ENCODE measurements at regions not wholly inside any gene's neighbourhood (a gene's known extent, or its start where the extent isn't known, plus 50 kb on each side); places are given as distances from the start of the nearest gene placed in this dataset.

- H3K4me1 ChIP-seq (replicated peaks in 1 of 4; ENCODE audit: control insufficient read depth in 3 of 4, insufficient read depth in 4 of 4, low read length in 3 of 4): no peaks in the 10 kb centered on the region; a peak in 1 of 7 replicates
- H2AK5ac ChIP-seq (ENCODE audit: low read depth, low read length): no peak overlapping the region
- H3K36me3 ChIP-seq (ENCODE audit: control insufficient read depth in 2 of 4, insufficient read depth in 4 of 4, low read length in 3 of 4): no peaks in the 10 kb centered on the region
- DNase-seq (ENCODE audit: low read depth in 1 of 2, low spot score in 2 of 2): no peak
- H4K20me1 ChIP-seq (replicated peaks in 1 of 2; ENCODE audit: control insufficient read depth in 1 of 2, insufficient read depth in 2 of 2, low read length in 2 of 2): no peaks in the 10 kb centered on the region
- no peaks in the 10 kb centered on the region; the same call in 1 of the 2 replicates for H3K23me2 ChIP-seq (ENCODE audit: low read depth, low read length)
- TF ChIP-seq POLR2AphosphoS5 (IDR thresholded peaks at IDR 0.05; ENCODE audit: low read depth, low read length): no peak
- TF ChIP-seq SIN3A (conservative IDR thresholded peaks at IDR 0.05 in 1 of 2, IDR thresholded peaks at IDR 0.05 in 1 of 2; ENCODE audit: low read depth in 1 of 2, low read length in 2 of 2): no peak
- TF ChIP-seq JUND (IDR thresholded peaks at IDR 0.05; ENCODE audit: low read length): no peak
- no peak overlapping the region for H3K56ac ChIP-seq (replicated peaks; ENCODE audit: insufficient read length, low read depth, low read length)
- no peak overlapping the region for H3K4me2 ChIP-seq (ENCODE audit: insufficient read depth in 1 of 2, low read depth in 2 of 2, low read length in 2 of 2)
- H4K91ac ChIP-seq (replicated peaks; ENCODE audit: insufficient read length, low read length): no peak overlapping the region
- H4K8ac ChIP-seq (ENCODE audit: extremely low read depth, insufficient read depth, low read length): no peak overlapping the region
- no peak overlapping the region for H2BK12ac ChIP-seq (ENCODE audit: low read depth, low read length)
- H2BK5ac ChIP-seq (ENCODE audit: low read depth, low read length): no peak overlapping the region
- no peak for FAIRE-seq
- no peak overlapping the region for H3K4ac ChIP-seq (replicated peaks; ENCODE audit: insufficient read length, low read depth, low read length)
- H3K27me3 ChIP-seq (replicated peaks in 1 of 4; ENCODE audit: control insufficient read depth in 3 of 4, extremely low read depth in 1 of 4, insufficient read depth in 3 of 4, low read length in 3 of 4): no peaks in the 10 kb centered on the region
- H2BK20ac ChIP-seq (ENCODE audit: low read length): no peak overlapping the region
- H3K79me1 ChIP-seq (ENCODE audit: low read depth, low read length): no peaks in the 10 kb centered on the region
- H3K4me3 ChIP-seq (ENCODE audit: extremely low read depth in 1 of 4, insufficient read depth in 2 of 4, low read depth in 3 of 4, low read length in 4 of 4): no peak overlapping the region
- H2AFZ ChIP-seq (ENCODE audit: low read length): no peak overlapping the region
- H3K23ac ChIP-seq (ENCODE audit: insufficient read length): no peak overlapping the region
- no peak overlapping the region for H3K9ac ChIP-seq (replicated peaks in 1 of 4; ENCODE audit: extremely low read depth in 1 of 4, low read depth in 3 of 4, low read length in 3 of 4)
- H2BK120ac ChIP-seq (replicated peaks; ENCODE audit: low read depth, low read length): no peak overlapping the region
- H3K27ac ChIP-seq (ENCODE audit: low read depth, low read length): no peak overlapping the region
- H4K5ac ChIP-seq (ENCODE audit: insufficient read length, low read depth, low read length): no peak overlapping the region
- no peaks in the 10 kb centered on the region for H3K79me2 ChIP-seq (ENCODE audit: control insufficient read depth in 1 of 2, insufficient read depth in 2 of 2, low read length in 2 of 2)
- no peak overlapping the region for H3K14ac ChIP-seq (ENCODE audit: insufficient read length)
- ChIA-PET CTCF (ENCODE audit: partially characterized antibody) (interaction anchor here (1.0 to 1.2 kb wide), 3 partner anchors 19 to 540 kb away, joined by 3 read pairs; no protein-coding TSS in a partner anchor), POLR2A (ENCODE audit: partially characterized antibody) (no interaction called here)
- H2BK15ac ChIP-seq (ENCODE audit: low read length): no peak overlapping the region
- H3K18ac ChIP-seq (ENCODE audit: extremely low read depth, low read length): no peak overlapping the region
- H3K9me3 ChIP-seq (ENCODE audit: insufficient read depth in 2 of 2, low read depth in 1 of 2, low read length in 1 of 2): no peaks in the 10 kb centered on the region
- 86% methylated on average over 6 of the region's 6 CpGs; no CpG with 5 or more reads in 1 of the 2 experiments for WGBS, 2 experiments (ENCODE audit: extremely low coverage in 1 of 2, insufficient coverage in 1 of 2, insufficient read length in 1 of 2, insufficient replicate concordance in 2 of 2, low coverage in 1 of 2, low lambda C conversion rate in 2 of 2, missing lambda C conversion rate in 1 of 2)
Observed at GRCh38 chr3:72280876-72281275, 495.9 kb upstream of the PROK2 start.

All from H1 (cell line).